Breast epithelium (tissue), 3 donors: ENCODE measurements at regions not wholly inside any gene's neighbourhood (a gene's known extent, or its start where the extent isn't known, plus 50 kb on each side); places are given as distances from the start of the nearest gene placed in this dataset.

ENCODE experiments used
- POLR2AphosphoS5 ChIP-seq, 3 donors: sonication (generic); formaldehyde crosslinking; IDR thresholded peaks; one replicate each; pipeline ENCODE4 v1.6.1; 2017; ENCODE audit warnings: antibody characterized with exemption in 3 of 3
- TF ChIP-seq, protein P1 (sequence below), 3 donors: fragments of 450-650 bp; IDR thresholded peaks; one replicate each; pipeline ENCODE4 v1.5.1; 2016 to 2017; ENCODE audit warnings: antibody characterized with exemption in 3 of 3, mild to moderate bottlenecking in 3 of 3, moderate library complexity in 3 of 3

DNA sequence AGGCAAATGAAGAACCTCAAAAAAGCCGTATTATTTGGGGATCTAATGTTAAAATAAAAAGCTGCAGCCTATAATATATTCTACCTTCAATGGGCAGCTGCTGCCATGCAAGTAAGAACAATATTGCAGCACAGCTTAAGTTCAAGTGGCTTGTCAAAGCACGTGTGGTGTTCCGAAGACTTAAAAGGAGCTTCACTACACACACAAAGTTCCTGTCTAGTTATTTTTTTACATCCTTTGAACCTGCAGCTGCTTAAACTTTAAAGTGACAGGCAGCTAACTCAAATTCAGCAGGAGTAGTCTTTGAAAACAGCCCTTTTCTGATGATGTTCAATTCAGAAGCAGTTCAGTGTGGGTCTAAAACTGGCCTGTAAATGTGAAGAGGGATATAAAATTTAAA, 85.8 kb upstream of the XIRP2 start:
- TF ChIP-seq, protein P1, sequence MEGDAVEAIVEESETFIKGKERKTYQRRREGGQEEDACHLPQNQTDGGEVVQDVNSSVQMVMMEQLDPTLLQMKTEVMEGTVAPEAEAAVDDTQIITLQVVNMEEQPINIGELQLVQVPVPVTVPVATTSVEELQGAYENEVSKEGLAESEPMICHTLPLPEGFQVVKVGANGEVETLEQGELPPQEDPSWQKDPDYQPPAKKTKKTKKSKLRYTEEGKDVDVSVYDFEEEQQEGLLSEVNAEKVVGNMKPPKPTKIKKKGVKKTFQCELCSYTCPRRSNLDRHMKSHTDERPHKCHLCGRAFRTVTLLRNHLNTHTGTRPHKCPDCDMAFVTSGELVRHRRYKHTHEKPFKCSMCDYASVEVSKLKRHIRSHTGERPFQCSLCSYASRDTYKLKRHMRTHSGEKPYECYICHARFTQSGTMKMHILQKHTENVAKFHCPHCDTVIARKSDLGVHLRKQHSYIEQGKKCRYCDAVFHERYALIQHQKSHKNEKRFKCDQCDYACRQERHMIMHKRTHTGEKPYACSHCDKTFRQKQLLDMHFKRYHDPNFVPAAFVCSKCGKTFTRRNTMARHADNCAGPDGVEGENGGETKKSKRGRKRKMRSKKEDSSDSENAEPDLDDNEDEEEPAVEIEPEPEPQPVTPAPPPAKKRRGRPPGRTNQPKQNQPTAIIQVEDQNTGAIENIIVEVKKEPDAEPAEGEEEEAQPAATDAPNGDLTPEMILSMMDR (IDR thresholded peaks at IDR 0.05), result no peak
- TF ChIP-seq POLR2AphosphoS5 (IDR thresholded peaks at IDR 0.05), result no peak
